Lower leg skin (tissue), 3 donors: ENCODE measurements at regions not wholly inside any gene's neighbourhood (a gene's known extent, or its start where the extent isn't known, plus 50 kb on each side); places are given as distances from the start of the nearest gene placed in this dataset.

Experiments used
- CTCF ChIP-seq, 3 donors: fragments of 450-650 bp; IDR thresholded peaks; one replicate each; pipeline ENCODE4 v1.5.1; 2016; ENCODE audit warnings: antibody characterized with exemption in 3 of 3, mild to moderate bottlenecking in 3 of 3, moderate library complexity in 2 of 3
- POLR2A ChIP-seq, 2 donors: fragments of 450-650 bp; IDR thresholded peaks; one replicate each; pipeline ENCODE4 v1.6.1; 2016 to 2017; ENCODE audit warnings: antibody characterized with exemption in 2 of 2, mild to moderate bottlenecking in 1 of 2, moderate library complexity in 1 of 2

GRCh38 chr4:187934766-187935165 lies 60.8 kb upstream of the ZFP42 start:
- TF ChIP-seq CTCF (IDR thresholded peaks at IDR 0.05), result no peak
- TF ChIP-seq POLR2A (IDR thresholded peaks at IDR 0.05), result no peak
